GM19463 (cell line): ENCODE measurements at regions not wholly inside any gene's neighbourhood (a gene's known extent, or its start where the extent isn't known, plus 50 kb on each side); places are given as distances from the start of the nearest gene placed in this dataset.

Experiments used
- ATAC-seq: cut with Tn5 transposase; IDR thresholded peaks from one replicate; pipeline ENCODE4 v1.9.1; 2021; ENCODE audit warnings: mild to moderate bottlenecking, moderate library complexity; ENCODE audit not compliant: unreplicated experiment

DNA sequence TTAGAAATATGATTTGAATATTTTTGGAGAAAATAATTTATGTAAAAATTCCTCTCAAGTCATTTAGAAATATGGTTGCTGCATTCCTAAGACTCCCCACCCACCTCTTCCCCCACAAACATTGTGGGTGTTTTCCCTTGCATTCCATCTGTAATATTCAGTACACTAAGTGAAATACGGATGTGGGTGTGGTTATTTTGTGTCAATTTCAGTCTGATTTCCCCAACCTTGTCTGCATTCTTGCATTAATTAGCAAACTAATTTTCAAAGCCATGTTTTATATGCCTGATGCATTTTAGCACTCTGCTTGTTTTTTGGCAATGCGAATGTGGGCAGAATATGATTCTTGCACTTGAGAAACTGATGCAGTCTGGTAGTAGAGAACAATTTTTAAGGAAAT lies 408.3 kb upstream of the RGMA start:
- ATAC-seq, result no peak

DNA sequence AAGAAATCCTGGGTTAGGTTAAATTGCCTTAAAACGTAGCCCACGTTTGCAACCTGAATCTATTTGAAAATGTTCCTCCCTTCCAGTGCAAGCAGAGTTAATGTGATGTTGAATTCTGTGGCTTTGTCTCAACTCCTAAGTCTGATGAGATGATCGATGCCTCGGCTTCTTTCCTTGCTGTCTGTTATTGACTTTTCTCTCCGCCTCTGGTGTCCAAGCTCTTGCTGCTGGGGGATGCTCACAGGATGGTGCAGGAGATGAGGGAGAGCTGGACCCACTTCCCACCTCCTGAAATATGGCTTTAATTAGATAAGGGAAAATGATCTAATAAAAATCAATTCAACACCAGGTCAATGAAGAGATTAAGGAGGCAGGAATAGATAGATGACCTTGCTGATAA lies 407.9 kb upstream of the RGMA start:
- no peak for ATAC-seq

DNA sequence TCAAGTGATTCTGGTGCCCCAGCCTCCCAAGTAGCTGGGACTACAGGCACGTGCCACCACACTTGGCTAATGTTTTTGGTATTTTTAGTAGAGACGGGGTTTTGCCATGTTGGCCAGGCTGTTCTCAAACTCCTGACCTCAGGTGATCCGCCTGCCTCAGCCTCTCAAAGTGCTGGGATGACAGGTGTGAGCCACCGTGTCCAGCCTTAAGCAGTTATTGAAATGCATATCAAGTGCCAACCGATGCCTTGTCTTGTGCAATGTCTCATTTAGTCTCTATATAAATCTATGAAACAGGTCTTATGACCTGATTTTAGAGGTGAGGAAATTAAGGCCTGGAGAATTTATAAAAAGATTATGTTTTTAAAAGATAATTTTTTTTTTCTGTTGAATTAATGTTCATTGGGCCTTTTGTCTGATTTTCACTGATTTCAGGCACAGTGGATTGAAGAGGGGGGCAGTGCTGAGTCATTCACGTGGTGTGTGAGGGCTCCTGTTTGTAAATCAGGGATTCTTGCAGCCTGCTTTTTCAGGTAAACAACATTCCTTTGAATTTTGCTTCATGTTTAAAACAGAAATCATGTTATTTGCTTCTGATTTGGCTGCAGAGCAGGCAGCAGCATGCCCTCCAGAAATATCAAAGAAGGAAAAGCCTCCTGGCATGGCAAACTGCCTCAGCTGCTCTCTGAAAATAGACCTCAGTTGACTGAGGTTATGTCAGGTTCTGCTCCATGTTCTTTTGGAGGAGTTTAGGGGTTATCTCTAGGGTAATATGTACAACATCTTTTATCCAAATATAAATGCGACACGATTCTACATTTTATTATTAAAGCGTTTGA lies 407.0 kb upstream of the RGMA start:
- no peak for ATAC-seq

DNA sequence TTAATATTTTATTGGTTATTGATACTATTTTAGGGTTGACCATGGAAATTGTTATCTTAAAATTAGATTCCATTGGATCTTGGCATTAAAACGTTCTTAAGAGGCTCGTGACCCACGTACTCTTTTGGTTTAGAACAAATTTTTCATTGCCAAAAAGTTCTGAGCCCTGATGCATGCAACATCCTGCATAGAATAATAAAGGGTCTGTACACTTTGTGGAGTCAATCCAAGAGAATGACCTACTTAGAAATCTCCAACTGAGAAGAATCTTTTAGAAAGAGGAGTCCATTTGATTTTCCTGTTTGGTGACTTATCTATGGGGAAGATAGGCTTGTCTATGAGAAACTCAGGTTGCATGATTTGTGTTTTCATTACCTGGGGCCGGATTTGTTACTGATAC lies 404.2 kb upstream of the RGMA start:
- no peak for ATAC-seq

DNA sequence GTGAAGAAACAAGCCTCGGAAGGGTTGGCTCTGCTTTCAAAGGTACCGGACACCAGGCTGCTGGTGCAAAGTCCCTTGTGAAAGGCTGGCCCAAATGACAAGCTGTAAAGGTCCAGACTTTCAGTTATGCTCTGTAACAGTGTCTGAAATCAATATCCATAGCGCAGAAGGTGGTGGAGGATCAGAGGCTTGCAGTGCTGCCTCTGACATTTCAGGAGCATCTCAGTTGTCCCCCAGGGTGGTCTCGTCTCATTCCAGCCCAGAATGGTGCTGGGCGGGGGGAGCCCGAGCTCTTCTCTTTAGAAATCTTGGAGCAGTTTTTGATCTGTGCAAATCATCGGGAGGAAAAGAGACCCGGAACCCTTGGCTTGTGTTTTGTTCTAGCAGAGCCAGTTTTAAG lies 402.3 kb upstream of the RGMA start:
- ATAC-seq, result no peak

DNA sequence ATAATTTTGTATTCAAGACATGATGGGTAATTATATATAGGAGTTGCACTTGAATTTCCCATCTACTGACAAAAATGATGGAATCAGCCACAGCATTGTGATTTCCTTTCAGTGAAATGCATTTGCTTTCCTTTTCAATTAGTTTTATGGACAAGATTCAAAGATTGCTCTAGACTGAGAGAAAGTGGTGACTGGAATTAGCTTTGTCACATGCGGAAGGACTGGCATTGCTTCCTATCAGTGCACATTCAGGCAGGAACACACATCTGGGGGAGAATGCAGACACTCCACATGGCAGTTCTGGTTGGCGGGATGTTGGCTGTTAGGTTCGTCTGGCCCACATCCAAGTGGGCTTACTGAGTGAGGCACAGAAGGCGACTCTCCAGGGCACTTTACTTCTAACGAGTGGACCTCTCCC lies 399.3 kb upstream of the RGMA start:
- ATAC-seq, result no peak

DNA sequence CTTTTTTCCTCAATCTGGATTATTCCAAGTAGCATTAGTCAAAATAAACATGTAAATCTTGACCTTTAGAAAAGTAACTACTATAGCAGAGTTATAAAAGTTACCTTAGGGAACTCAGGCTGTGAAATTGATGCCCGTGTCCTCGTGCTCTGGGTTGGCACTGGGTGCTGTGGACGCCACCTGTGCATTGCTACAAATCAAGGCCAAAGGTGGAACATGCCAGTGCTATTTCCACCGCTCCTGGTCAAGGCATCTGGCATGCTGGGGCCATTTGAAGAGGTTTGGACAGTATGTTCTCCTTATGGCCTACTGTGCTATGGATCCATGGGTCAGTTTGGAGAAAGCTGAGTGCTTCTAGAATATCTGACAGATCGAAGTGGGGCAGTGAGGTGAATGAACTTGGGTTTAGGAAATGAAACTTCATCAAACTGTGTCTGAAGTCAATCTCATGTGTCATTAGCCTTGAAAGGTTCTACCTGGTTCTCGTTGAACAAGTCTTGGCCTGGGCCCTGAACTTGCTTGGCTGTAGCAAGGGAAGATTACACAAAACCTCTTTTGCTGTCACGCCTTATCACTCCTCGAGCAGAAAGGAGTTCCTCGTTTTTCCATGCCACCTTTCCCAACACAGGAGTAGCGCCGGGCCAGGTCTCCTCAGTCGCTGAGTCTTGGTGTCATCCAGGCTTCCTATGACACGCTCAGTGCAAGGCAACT lies 397.6 kb upstream of the RGMA start:
- no peak for ATAC-seq

DNA sequence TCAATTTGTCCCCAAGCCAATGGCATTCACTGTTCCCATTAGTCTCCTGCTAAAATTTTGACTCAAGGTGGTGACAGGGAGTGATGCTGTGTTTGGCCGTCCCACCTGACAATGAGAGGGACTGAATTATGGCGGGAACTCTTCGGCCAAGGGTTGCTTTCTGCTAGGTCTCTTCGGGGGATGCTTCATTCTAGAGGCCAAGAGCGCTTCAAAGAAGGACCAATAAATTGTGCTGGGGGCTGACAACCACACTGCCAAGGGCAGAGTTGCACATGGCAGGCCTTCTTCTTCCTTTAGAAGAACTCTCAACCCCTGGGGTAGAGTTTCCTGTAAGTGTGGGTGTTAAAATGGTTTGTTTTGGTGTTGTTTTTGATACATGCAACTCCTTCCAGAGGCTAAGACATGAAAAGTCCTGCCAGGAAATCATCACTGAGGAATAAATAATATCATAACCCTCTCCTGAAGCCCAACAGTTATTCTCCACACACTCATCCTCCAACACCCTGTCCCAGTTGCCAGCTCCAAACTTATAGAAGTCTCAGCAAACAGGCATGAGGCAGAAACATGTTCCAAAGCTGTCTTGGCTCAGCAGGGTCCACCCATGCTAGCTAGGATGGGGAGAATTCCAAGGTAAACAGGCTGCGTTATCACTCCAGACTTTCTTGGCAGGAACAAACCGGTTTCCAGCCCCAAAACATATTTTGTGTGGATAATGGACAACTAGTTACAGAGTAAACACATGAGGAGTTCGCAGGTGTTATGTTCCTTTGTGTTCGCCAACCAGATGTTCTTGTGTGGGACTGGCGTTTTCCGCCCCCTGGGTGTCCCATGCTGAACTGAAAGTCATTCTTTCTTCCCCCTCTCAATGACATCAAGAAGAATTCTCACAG lies 396.7 kb upstream of the RGMA start:
- ATAC-seq, result no peak

DNA sequence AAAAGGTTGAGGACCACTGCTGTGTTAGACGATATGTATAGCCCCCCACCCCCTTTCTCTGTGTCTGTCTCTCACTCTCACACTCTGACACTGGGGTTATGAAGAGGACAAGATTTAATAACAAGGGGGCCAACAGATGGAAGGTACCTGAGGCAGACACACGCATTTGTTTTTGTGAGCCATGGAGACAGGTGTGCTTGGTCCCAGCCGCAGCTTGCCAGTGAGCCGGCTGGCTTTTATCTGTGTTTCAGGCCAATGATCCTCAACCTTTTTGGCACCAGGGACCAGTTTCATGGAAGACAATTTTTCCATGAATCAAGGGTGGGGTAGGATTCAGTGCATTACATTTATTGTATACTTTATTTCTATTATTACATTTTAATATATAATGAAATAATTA lies 394.9 kb upstream of the RGMA start:
- ATAC-seq, result no peak

DNA sequence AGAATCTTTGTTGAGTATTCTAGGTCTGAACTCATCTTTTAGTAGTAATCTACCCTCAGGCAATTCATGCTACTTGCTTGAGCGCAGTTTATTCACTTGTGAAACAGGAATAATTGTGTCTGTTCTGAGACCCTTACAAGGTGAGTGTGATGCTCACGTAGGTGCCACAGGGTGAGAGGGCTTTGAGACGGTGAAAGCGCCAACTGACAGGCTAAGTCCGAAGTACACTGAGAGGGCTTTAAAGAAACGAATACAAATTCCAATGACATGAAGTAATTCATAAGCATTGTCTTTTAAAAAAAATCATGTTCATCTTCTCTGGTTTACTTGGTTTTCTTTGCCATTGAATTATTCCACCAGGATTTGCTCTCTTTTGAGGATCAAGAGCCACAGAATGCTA lies 393.7 kb upstream of the RGMA start:
- no peak for ATAC-seq

DNA sequence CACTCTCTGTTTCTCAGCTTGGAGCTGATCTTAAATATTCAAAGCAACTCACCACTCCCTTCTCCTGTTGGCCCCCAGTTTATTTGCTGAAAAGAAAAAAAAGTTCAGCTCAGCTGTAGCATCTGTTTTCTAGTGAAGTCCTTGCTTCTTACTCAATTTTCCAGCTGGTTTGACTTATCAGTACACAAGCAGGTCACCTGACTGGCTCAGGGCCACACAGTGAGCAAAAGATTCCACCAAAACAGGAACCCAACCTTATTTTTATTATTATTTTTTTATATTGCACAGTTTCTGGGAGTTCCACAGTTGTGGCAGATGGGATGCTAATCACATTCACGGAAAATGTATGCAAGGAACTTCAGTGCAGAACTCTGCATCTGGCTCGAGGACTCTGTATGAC lies 390.7 kb upstream of the RGMA start:
- ATAC-seq, result no peak

DNA sequence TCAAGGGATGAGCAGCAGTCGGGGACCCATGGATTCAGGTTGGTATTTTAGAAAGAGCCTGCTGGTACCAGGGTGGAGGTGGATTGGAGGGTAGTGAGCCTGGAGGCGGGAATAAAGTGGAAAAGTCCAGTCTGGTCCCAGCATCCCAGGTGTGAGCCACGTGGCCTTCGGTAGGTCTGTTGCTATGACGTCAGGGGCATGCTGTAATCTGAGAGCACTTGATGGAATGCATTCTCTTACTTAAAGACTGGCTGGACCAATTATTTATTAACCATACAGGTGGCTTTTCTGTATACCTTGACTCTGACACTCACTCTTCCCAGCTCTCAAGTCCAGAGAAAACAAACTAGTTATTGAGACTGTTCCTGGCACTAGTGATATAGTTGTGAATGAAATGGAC lies 389.9 kb upstream of the RGMA start:
- ATAC-seq, result no peak

DNA sequence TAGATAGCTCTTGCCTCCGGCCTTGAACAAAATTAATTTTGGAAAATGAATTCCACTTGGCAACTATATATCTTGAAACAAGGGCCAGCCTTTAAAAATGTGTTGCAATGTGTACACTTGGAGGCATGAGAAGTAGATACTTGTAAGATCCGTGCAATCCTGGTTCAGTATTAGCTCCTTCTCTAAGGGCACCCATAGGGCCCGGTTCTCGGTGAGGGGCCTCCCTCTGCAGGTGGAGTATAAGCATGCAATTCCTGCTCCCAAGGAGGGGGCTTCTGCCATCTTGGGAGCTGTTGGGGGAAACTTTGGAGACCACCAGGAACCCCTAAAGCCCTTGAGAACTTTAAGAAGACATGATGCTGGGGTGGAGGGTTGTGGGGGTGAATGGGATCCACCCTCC lies 388.7 kb upstream of the RGMA start:
- ATAC-seq, result no peak

DNA sequence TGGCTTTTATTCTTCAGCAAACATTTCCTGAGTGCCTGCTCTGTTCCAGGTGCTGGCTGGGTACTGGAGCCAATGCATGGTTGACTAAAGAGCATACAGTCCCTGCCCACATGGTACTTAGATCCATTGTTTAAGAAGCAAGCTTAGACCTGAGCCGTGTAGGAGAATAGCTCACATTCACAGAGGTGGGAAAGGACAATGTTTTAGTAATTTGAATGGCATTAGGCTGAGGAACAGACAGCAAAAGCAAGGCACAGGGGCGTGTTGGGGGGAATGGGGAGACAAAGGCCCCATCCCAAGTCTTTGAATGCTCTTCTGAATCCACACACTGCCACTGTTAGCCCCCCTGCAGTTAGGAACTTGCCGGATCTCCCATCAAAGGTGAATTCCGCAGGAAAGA lies 388.2 kb upstream of the RGMA start:
- no peak for ATAC-seq

DNA sequence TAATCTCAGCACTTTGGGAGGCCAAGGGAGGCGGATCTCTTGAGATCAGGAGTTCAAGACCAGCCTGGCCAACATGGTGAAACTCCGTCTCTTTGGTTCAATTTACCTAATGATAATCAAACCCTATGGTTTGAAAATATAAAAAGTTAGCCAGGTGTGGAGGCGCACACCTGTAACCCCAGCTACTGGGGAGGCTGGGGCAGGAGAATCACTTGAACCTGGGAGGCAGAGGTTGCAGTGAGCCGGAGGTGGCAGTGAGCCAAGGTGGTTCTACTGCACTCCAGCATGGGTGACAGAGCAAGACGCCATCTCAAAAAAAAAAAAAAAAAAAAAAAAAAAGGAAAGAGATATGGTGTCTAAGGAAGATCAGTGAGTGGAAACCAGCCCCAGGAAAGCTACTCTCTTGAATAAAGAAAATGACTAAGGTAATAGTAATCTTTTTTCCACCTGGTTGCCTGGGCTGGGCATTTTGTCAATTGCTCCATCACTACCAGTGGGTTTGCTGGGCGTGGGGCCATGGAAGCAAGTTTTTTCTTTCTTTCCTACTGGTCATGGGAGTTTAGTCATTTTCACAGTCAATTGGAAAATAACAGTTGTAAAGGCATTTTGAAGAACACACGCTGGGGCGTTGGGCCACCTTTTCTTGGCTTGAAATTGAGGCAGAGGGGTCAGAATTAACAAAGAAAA lies 387.6 kb upstream of the RGMA start:
- ATAC-seq, result no peak

DNA sequence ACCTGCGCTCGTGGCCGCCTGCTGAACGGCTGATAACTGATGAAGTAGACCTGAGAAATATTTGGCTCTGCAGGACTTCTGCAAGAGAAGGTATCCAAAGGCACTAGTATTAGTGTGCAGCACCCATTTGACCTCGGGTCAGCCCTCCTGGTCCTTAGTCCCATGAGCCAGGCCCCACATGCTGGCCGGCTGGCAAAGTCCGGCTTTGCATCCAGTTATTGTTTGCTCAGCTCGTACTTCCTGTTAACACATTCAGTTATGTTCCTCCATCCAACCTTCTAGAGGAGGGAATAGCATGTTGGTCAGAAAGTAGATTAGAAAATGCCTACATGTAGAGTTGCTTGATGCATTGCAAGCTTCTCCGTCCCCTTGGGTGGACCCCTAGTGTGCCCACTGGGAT lies 385.7 kb upstream of the RGMA start:
- no peak for ATAC-seq

DNA sequence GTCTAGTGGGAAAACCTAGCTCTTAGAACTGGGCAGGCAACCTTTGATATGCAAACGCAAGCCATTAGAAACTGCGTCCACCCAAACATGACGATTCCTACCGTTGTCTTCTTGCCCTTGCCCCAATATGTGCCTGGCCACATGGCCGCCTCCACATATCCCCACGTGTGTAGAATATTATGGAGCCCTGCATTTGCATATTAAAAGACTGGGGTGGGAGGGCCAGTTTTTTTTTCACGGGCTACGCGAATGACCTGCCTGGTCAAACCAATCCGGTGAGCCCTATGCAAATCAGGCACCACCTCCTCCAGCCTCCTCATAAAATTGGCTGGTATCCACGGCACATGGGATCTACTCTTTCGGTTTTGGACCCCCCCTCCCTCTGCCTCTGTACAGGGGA lies 381.0 kb upstream of the RGMA start:
- no peak for ATAC-seq

DNA sequence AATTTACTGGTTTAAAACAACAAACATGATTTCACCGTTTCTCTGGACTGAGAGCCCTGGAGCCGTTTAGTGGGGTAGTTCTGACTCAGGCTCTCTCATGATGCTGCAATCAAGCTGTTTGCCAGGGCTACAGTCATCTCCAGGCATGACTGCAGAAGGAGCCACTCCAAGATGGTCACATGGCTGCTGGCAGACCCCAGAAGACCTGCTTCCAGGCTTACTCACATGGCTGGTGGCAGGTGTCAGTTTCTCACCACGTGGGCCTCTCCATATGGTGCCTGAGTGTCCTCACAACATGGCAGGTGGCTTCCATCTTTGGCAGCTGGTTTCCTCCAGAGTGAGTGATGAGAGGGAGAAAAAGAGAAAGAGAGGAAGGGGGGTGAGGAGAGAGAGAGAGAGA lies 378.3 kb upstream of the RGMA start:
- no peak for ATAC-seq

DNA sequence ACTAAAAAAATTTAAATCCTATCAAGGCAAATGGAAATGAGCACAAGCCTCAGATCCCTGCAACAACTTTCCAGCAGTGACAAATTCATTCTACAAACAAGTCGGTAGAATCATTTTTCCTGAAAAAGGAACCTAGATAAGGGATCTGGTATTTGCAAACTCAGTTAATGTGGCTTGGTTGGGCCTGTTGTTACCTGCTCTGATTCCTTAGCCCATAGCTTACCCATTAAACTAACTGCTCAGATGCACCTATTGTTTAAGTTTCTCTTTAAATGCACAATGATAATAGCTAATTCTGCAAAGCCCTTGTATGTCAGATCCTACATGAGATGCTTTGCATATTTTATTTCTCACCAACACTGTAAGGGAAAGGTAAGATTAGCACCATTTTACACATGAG lies 377.4 kb upstream of the RGMA start:
- no peak for ATAC-seq

DNA sequence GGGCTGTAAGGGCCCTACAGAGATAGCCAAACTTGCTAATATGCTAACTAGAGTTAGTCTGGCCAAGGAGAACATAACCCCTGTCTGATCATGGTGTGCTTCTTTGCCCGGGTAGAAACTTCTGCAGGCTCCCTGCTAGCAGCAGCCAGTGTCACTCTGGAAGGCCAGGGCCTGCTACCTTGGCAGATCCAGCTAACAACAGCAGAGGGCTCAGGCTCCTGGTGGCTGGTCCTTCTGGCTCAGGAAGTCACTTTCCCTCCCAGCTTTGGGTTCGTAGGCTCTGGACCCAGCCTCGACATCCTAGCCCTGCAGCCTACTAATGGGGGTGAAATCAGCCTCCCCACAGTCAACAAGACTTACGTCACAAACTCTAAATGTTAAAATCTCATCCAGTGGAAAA lies 373.7 kb upstream of the RGMA start:
- no peak for ATAC-seq

DNA sequence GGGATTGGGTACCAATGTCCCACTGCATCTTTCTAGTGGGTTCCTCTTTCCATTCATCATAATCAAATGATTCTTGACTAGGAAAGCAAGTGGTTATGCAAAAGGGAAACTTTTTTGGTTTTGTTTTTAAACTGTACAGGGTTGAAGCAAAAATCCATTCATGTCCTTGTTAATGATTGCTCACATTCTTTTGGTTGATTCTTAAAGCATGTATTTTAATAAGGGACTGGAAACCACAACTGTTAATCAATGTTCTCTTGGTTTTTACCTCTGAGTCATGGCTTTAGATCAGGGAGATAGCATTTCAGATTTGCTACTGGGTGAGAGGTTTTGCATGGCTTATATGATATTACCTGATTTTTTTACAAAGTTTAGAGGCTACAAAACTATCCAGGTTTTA lies 371.7 kb upstream of the RGMA start:
- peak; percentile 77 for ATAC-seq
